OCI-LY3 (cell line): ENCODE measurements at regions not wholly inside any gene's neighbourhood (a gene's known extent, or its start where the extent isn't known, plus 50 kb on each side); places are given as distances from the start of the nearest gene placed in this dataset.

Experiments
- CTCF ChIP-seq: fragments of 200-600, 300-600 bp; sonication (generic); IDR thresholded peaks from 2 replicates; pipeline ENCODE4 v1.5.1; 2014; ENCODE audit warnings: antibody characterized with exemption, low read length, low read depth
- EZH2phosphoT487 ChIP-seq: fragments of 200-600 bp; shearing (Covaris generic); IDR thresholded peaks from 2 replicates; pipeline ENCODE4 v1.6.1; 2018; ENCODE audit warnings: antibody characterized with exemption, mixed run types, low read depth

DNA sequence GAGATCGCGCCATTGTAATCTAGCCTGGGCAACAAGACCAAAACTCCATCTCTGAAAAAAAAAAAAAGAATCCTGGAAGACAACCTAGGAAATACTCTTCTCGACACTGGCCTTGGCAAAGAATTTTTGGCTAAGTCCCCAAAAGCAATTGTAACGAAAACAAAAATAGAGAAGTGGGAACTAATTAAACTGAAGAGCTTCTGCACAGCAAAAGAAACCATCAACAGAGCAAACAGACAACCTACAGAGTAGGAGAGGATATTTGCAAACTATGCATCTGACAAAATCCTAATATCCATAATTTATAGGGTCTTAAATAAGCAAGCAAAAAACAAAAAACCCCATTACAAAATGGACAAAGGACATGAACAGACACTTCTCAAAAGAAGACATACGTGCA, 76.5 kb upstream of the DUSP21 start:
- TF ChIP-seq CTCF (no peak), EZH2phosphoT487 (no peak)
